ENCODE measurements at regions not wholly inside any gene's neighbourhood (a gene's known extent, or its start where the extent isn't known, plus 50 kb on each side); places are given as distances from the start of the nearest gene placed in this dataset.

- Histone ChIP-seq H3K4me2 (no peak overlapping the region), H3K36me3 (ENCODE audit: low read depth) (no peaks in the 10 kb centered on the region), H3F3A (ENCODE audit: insufficient read depth, low read depth) (no peaks in the 10 kb centered on the region), H3K9me3 (ENCODE audit: insufficient read depth, low read depth) (no peaks in the 10 kb centered on the region), H3K4me3 (no peak overlapping the region), H3K79me2 (ENCODE audit: low read depth) (no peaks in the 10 kb centered on the region), H3K27me3 (ENCODE audit: insufficient read depth, low read depth) (peaks cover 97% of the 10 kb centered on the region), H3K27ac (no peak overlapping the region), H3K9me2 (ENCODE audit: insufficient read depth) (no peaks in the 10 kb centered on the region), H3K4me1 (replicated peaks; ENCODE audit: insufficient read depth) (no peaks in the 10 kb centered on the region), H4K20me1 (ENCODE audit: insufficient read depth) (no peaks in the 10 kb centered on the region), H2AFZ (no peak overlapping the region)
- CTCF ChIA-PET: no interaction called here
- peak in 1 of 2 experiments; percentile 12 for DNase-seq
- POLR2A ChIA-PET (ENCODE audit: unreplicated experiment): no interaction called here
- no peak for TF ChIP-seq EZH2 (IDR thresholded peaks at IDR 0.05; ENCODE audit: low read depth)
- no peak for TF ChIP-seq CTCF (conservative IDR thresholded peaks at IDR 0.05)
- intact Hi-C loops (cut with micrococcal nuclease; ENCODE audit: unreplicated experiment): no loop called here
- no TSS peak for BruUV-seq (replicated peaks)
These were observed 110.7 kb downstream of the SOX1 start for GRCh38 chr13:112177450-112178288.

- no peak overlapping the region for H3K4me2 ChIP-seq
- H3K4me3 ChIP-seq: no peak overlapping the region
- H3K9me3 ChIP-seq (ENCODE audit: insufficient read depth, low read depth): no peaks in the 10 kb centered on the region
- H3K27ac ChIP-seq: no peak overlapping the region
- DNase-seq: no peak
- H3K4me1 ChIP-seq (replicated peaks; ENCODE audit: insufficient read depth): no peaks in the 10 kb centered on the region
- no peak overlapping the region for H2AFZ ChIP-seq
- ChIA-PET CTCF (no interaction called here), POLR2A (ENCODE audit: unreplicated experiment) (no interaction called here)
- intact Hi-C loops (cut with micrococcal nuclease; ENCODE audit: unreplicated experiment): no loop called here
- no peaks in the 10 kb centered on the region for H4K20me1 ChIP-seq (ENCODE audit: insufficient read depth)
- H3K27me3 ChIP-seq (ENCODE audit: insufficient read depth, low read depth): peaks cover 97% of the 10 kb centered on the region
- H3K9me2 ChIP-seq (ENCODE audit: insufficient read depth): no peaks in the 10 kb centered on the region
- H3K79me2 ChIP-seq (ENCODE audit: low read depth): no peaks in the 10 kb centered on the region
- no TSS peak for BruUV-seq (replicated peaks)
- no peaks in the 10 kb centered on the region for H3F3A ChIP-seq (ENCODE audit: insufficient read depth, low read depth)
- H3K36me3 ChIP-seq (ENCODE audit: low read depth): no peaks in the 10 kb centered on the region
- no peak for TF ChIP-seq EZH2 (IDR thresholded peaks at IDR 0.05; ENCODE audit: low read depth)
- TF ChIP-seq CTCF (conservative IDR thresholded peaks at IDR 0.05): no peak
These were observed 111.8 kb downstream of the SOX1 start for GRCh38 chr13:112178769-112179168.

- CTCF ChIA-PET: no interaction called here
- peak in 1 of 2 experiments; percentile 27 for DNase-seq
- H4K20me1 ChIP-seq (ENCODE audit: insufficient read depth): no peaks in the 10 kb centered on the region
These were observed 112.5 kb downstream of the SOX1 start for GRCh38 chr13:112179421-112179820.

More at GRCh38 chr13:112179421-112179820, 112.5 kb downstream of the SOX1 start:
- POLR2A ChIA-PET (ENCODE audit: unreplicated experiment): no interaction called here
- BruUV-seq (replicated peaks): no TSS peak
- H3K9me2 ChIP-seq (ENCODE audit: insufficient read depth): no peaks in the 10 kb centered on the region
- no peaks in the 10 kb centered on the region for H3K9me3 ChIP-seq (ENCODE audit: insufficient read depth, low read depth)
- no peak for TF ChIP-seq EZH2 (IDR thresholded peaks at IDR 0.05; ENCODE audit: low read depth)
- no peak for TF ChIP-seq CTCF (conservative IDR thresholded peaks at IDR 0.05)
- H3K4me2 ChIP-seq: no peak overlapping the region
- H3K36me3 ChIP-seq (ENCODE audit: low read depth): no peaks in the 10 kb centered on the region
- no peaks in the 10 kb centered on the region for H3F3A ChIP-seq (ENCODE audit: insufficient read depth, low read depth)
- no peaks in the 10 kb centered on the region for H3K79me2 ChIP-seq (ENCODE audit: low read depth)
- H3K4me1 ChIP-seq (replicated peaks; ENCODE audit: insufficient read depth): no peaks in the 10 kb centered on the region
- H3K27ac ChIP-seq: no peak overlapping the region
- no peak overlapping the region for H2AFZ ChIP-seq
- H3K4me3 ChIP-seq: no peak overlapping the region
- intact Hi-C loops (cut with micrococcal nuclease; ENCODE audit: unreplicated experiment): no loop called here
- peaks cover 97% of the 10 kb centered on the region for H3K27me3 ChIP-seq (ENCODE audit: insufficient read depth, low read depth)

All from PC-9 (cell line).